HEK293 (cell line): ENCODE measurements at regions not wholly inside any gene's neighbourhood (a gene's known extent, or its start where the extent isn't known, plus 50 kb on each side); places are given as distances from the start of the nearest gene placed in this dataset.

Experiments
- CTCF ChIA-PET: fragments of 350-600 bp; formaldehyde crosslinking; extraction: SDS; loops from one replicate; lab custom pipeline; 2021; ENCODE audit warnings: antibody characterized with exemption; lab: Yijun Ruan, JAX
- POLR2A ChIA-PET: fragments of 300-600 bp; formaldehyde crosslinking; extraction: SDS; loops from one replicate; lab custom pipeline; 2020; ENCODE audit warnings: antibody characterized with exemption, inconsistent platforms; lab: Yijun Ruan, JAX
- H3K27ac ChIP-seq: fragments of 200-500 bp; sonication (Bioruptor generic); 2 replicates; pipeline ENCODE4 v1.5.1; 2014; ENCODE audit warnings: low read depth, low read length, control low read depth, inconsistent platforms; ENCODE audit errors: extremely low read depth
- H3K36me3 ChIP-seq, 2 experiments: fragments of 200-500 bp in 1 of 2; sonication (Bioruptor generic) in 1 of 2; 1 replicate in 1 of 2; 2 replicates in 1 of 2; pipeline ENCODE4 v1.5.1; 2014 to 2017; ENCODE audit warnings: inconsistent platforms in 2 of 2, low read length in 2 of 2; ENCODE audit not compliant: control insufficient read depth in 2 of 2, insufficient read depth in 1 of 2
- H3K4me1 ChIP-seq: fragments of 200-500 bp; sonication (Bioruptor generic); 2 replicates; pipeline ENCODE4 v1.5.1; 2014; ENCODE audit warnings: mild to moderate bottlenecking, low read length, inconsistent platforms; ENCODE audit not compliant: control insufficient read depth, insufficient read depth
- H3K4me3 ChIP-seq: 2 replicates; pipeline ENCODE4 v1.5.1; 2011; ENCODE audit warnings: low read depth, mild to moderate bottlenecking, control low read depth, low read length, moderate library complexity
- H3K9me3 ChIP-seq: fragments of 200-500 bp; sonication (Bioruptor generic); 2 replicates; pipeline ENCODE4 v1.5.1; 2014; ENCODE audit warnings: low read depth, low read length, inconsistent platforms; ENCODE audit not compliant: control insufficient read depth, insufficient read depth
- GLIS1 ChIP-seq: fragments of 450-650 bp; formaldehyde crosslinking; IDR thresholded peaks from 2 replicates; pipeline ENCODE4 v1.5.1; 2016; ENCODE audit warnings: missing biosample characterization, missing genetic modification characterization
- KLF10 ChIP-seq: fragments of 450-650 bp; IDR thresholded peaks from 2 replicates; pipeline ENCODE4 v1.5.1; 2018; ENCODE audit warnings: missing biosample characterization, mild to moderate bottlenecking, missing genetic modification characterization
- KLF9 ChIP-seq: fragments of 450-650 bp; formaldehyde crosslinking; IDR thresholded peaks from 2 replicates; pipeline ENCODE4 v1.5.1; 2016; ENCODE audit warnings: missing biosample characterization, missing genetic modification characterization, low read depth
- SCRT1 ChIP-seq: fragments of 450-650 bp; formaldehyde crosslinking; IDR thresholded peaks from 2 replicates; pipeline ENCODE4 v1.5.1; 2016; ENCODE audit warnings: missing biosample characterization, missing genetic modification characterization, borderline replicate concordance
- SP7 ChIP-seq: fragments of 450-650 bp; formaldehyde crosslinking; IDR thresholded peaks from 2 replicates; pipeline ENCODE4 v1.5.1; 2016; ENCODE audit warnings: missing biosample characterization, missing genetic modification characterization
- ZNF10 ChIP-seq: fragments of 450-650 bp; formaldehyde crosslinking; IDR thresholded peaks from 2 replicates; pipeline ENCODE4 v1.5.1; 2017; ENCODE audit warnings: missing biosample characterization, missing genetic modification characterization
- ZNF112 ChIP-seq: fragments of 450-650 bp; formaldehyde crosslinking; IDR thresholded peaks from 2 replicates; pipeline ENCODE4 v1.5.0; 2017; ENCODE audit warnings: missing biosample characterization, missing genetic modification characterization
- ZNF221 ChIP-seq: fragments of 450-650 bp; formaldehyde crosslinking; IDR thresholded peaks from 2 replicates; pipeline ENCODE4 v1.5.1; 2017; ENCODE audit warnings: missing biosample characterization, missing genetic modification characterization, borderline replicate concordance
- ZNF248 ChIP-seq: fragments of 450-650 bp; formaldehyde crosslinking; IDR thresholded peaks from 2 replicates; pipeline ENCODE4 v1.5.1; 2017; ENCODE audit warnings: missing biosample characterization, missing genetic modification characterization
- ZNF394 ChIP-seq: fragments of 450-650 bp; formaldehyde crosslinking; IDR thresholded peaks from 2 replicates; pipeline ENCODE4 v1.5.1; 2016; ENCODE audit warnings: missing biosample characterization, missing genetic modification characterization, mild to moderate bottlenecking, moderate library complexity, borderline replicate concordance
- ZNF473 ChIP-seq: fragments of 450-650 bp; formaldehyde crosslinking; IDR thresholded peaks from 2 replicates; pipeline ENCODE4 v1.5.1; 2017; ENCODE audit warnings: missing biosample characterization, missing genetic modification characterization
- ZNF48 ChIP-seq: fragments of 450-650 bp; formaldehyde crosslinking; IDR thresholded peaks from 2 replicates; pipeline ENCODE4 v1.5.1; 2016; ENCODE audit warnings: missing biosample characterization, missing genetic modification characterization
- ZNF558 ChIP-seq: fragments of 450-650 bp; formaldehyde crosslinking; IDR thresholded peaks from 2 replicates; pipeline ENCODE4 v1.5.1; 2016; ENCODE audit warnings: missing biosample characterization, missing genetic modification characterization
- ZNF561 ChIP-seq: fragments of 450-650 bp; IDR thresholded peaks from 2 replicates; pipeline ENCODE4 v1.5.1; 2018; ENCODE audit warnings: missing biosample characterization, missing genetic modification characterization, borderline replicate concordance
- ZNF585B ChIP-seq: fragments of 450-650 bp; formaldehyde crosslinking; IDR thresholded peaks from 2 replicates; pipeline ENCODE4 v1.5.1; 2016; ENCODE audit warnings: missing biosample characterization, missing genetic modification characterization
- ZNF629 ChIP-seq: fragments of 450-650 bp; formaldehyde crosslinking; IDR thresholded peaks from 2 replicates; pipeline ENCODE4 v1.5.1; 2017; ENCODE audit warnings: missing biosample characterization, missing genetic modification characterization
- ZNF654 ChIP-seq: fragments of 450-650 bp; formaldehyde crosslinking; IDR thresholded peaks from 2 replicates; pipeline ENCODE4 v1.5.1; 2016; ENCODE audit warnings: low read depth, missing biosample characterization, missing genetic modification characterization
- ZNF768 ChIP-seq: fragments of 450-650 bp; formaldehyde crosslinking; IDR thresholded peaks from 2 replicates; pipeline ENCODE4 v1.5.1; 2018; ENCODE audit warnings: missing biosample characterization, mild to moderate bottlenecking, missing genetic modification characterization
- ZNF777 ChIP-seq: fragments of 450-650 bp; formaldehyde crosslinking; IDR thresholded peaks from 2 replicates; pipeline ENCODE4 v1.5.1; 2017; ENCODE audit warnings: missing biosample characterization, missing genetic modification characterization, borderline replicate concordance
- TF ChIP-seq, protein P1 (sequence below): fragments of 450-650 bp; formaldehyde crosslinking; IDR thresholded peaks from 2 replicates; pipeline ENCODE4 v1.5.1; 2017; ENCODE audit warnings: missing biosample characterization, missing genetic modification characterization
- TF ChIP-seq, protein P2 (sequence below): fragments of 450-650 bp; formaldehyde crosslinking; IDR thresholded peaks from 2 replicates; pipeline ENCODE4 v1.5.1; 2016; ENCODE audit warnings: missing biosample characterization, missing genetic modification characterization, borderline replicate concordance
- TF ChIP-seq, protein P3 (sequence below): fragments of 450-650 bp; formaldehyde crosslinking; IDR thresholded peaks from 2 replicates; pipeline ENCODE4 v1.5.1; 2016; ENCODE audit warnings: missing biosample characterization, missing genetic modification characterization
- TF ChIP-seq, protein P4 (sequence below): fragments of 450-650 bp; formaldehyde crosslinking; IDR thresholded peaks from 2 replicates; pipeline ENCODE4 v1.5.1; 2017; ENCODE audit warnings: missing biosample characterization, missing genetic modification characterization
- TF ChIP-seq, protein P5 (sequence below): fragments of 450-650 bp; formaldehyde crosslinking; IDR thresholded peaks from 2 replicates; pipeline ENCODE4 v1.5.1; 2016; ENCODE audit warnings: missing biosample characterization, missing genetic modification characterization
- TF ChIP-seq, protein P6 (sequence below): fragments of 450-650 bp; formaldehyde crosslinking; IDR thresholded peaks from 2 replicates; pipeline ENCODE4 v1.5.1; 2017; ENCODE audit warnings: missing biosample characterization, missing genetic modification characterization

DNA sequence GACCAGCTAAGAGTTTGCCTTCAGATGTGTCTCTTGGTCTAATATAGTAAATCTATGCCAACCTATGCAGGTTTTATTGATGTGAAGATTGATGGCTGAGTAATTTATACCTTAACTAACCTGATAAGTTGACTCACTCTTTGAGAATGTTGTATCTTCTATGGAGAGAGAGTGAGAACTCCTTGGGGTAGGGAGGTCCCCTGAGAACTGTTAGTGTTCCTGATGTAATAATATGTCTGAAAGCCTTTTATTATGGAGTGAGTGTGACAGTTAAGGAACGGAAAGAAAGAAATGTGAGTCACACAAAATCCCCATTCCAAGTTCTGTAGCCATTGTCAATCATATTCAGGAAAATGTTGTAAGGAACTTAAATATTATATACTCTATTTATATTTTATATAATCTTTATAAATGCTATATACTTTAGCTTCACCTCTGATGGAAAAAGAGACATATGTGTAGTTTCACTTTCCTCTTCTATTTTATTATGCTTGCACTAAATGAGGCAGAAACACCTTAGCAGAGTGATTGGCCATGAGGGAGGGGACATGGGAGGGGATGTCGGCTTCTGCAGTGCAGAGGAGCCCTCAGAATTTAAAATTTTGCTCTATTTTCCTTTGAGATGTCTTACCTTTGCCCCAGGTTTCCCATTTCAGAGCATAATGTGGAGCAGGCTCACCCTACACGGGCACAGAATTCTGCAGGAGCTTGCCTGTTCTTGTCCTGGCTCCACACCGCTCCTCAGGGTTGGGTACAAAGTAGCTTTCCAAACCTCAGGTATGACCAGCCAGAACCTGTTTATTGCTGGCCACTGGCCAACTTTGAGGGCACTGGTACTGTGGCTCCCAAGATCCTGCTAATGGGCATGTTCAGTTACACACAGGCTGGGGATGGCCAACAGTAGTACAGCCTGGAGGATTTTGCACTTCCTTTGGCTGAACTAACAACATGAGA, 57.7 kb downstream of the ARF6 start:
- ChIA-PET POLR2A (interaction anchor here (0.6 kb wide), 1 partner anchor 765 kb away, joined by 3 read pairs; no protein-coding TSS in a partner anchor), CTCF (interaction anchor here (0.6 to 0.8 kb wide), 2 partner anchors 9 to 98 kb away, joined by 3 read pairs; partner anchors contain the start of gene NEMF)
- no peak overlapping the region for H3K27ac ChIP-seq
- H3K36me3 ChIP-seq: no peaks in the 10 kb centered on the region
- H3K4me3 ChIP-seq: no peak overlapping the region
- no peaks in the 10 kb centered on the region for H3K9me3 ChIP-seq
- peaks cover 26% of the 10 kb centered on the region for H3K4me1 ChIP-seq
- TF ChIP-seq ZNF629 (peak; percentile 44; the same call in 1 of the 2 replicates), ZNF585B (tag by site-specific recombination) (no peak), SP7 (tag by site-specific recombination) (peak; percentile 97), ZNF654 (tag by site-specific recombination) (no peak), KLF10 (tag by site-specific recombination) (peak; percentile 28; the same call in 1 of the 2 replicates), ZNF558 (tag by site-specific recombination) (no peak), ZNF10 (tag by site-specific recombination) (0 out of 2 replicates have a peak, but pooled peaks have one; percentile 14), ZNF768 (tag by site-specific recombination) (no peak), ZNF248 (no peak), SCRT1 (tag by site-specific recombination) (no peak), ZNF112 (tag by site-specific recombination) (no peak), ZNF394 (tag by site-specific recombination) (no peak), ZNF777 (tag by site-specific recombination) (no peak), KLF9 (tag by site-specific recombination) (no peak), ZNF473 (no peak), GLIS1 (tag by site-specific recombination) (0 out of 2 replicates have a peak, but pooled peaks have one; percentile 33), ZNF221 (tag by site-specific recombination) (no peak), ZNF561 (tag by site-specific recombination) (no peak), ZNF48 (no peak)
- TF ChIP-seq, protein P1, sequence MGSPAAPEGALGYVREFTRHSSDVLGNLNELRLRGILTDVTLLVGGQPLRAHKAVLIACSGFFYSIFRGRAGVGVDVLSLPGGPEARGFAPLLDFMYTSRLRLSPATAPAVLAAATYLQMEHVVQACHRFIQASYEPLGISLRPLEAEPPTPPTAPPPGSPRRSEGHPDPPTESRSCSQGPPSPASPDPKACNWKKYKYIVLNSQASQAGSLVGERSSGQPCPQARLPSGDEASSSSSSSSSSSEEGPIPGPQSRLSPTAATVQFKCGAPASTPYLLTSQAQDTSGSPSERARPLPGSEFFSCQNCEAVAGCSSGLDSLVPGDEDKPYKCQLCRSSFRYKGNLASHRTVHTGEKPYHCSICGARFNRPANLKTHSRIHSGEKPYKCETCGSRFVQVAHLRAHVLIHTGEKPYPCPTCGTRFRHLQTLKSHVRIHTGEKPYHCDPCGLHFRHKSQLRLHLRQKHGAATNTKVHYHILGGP (tag by site-specific recombination): no peak
- TF ChIP-seq, protein P2, sequence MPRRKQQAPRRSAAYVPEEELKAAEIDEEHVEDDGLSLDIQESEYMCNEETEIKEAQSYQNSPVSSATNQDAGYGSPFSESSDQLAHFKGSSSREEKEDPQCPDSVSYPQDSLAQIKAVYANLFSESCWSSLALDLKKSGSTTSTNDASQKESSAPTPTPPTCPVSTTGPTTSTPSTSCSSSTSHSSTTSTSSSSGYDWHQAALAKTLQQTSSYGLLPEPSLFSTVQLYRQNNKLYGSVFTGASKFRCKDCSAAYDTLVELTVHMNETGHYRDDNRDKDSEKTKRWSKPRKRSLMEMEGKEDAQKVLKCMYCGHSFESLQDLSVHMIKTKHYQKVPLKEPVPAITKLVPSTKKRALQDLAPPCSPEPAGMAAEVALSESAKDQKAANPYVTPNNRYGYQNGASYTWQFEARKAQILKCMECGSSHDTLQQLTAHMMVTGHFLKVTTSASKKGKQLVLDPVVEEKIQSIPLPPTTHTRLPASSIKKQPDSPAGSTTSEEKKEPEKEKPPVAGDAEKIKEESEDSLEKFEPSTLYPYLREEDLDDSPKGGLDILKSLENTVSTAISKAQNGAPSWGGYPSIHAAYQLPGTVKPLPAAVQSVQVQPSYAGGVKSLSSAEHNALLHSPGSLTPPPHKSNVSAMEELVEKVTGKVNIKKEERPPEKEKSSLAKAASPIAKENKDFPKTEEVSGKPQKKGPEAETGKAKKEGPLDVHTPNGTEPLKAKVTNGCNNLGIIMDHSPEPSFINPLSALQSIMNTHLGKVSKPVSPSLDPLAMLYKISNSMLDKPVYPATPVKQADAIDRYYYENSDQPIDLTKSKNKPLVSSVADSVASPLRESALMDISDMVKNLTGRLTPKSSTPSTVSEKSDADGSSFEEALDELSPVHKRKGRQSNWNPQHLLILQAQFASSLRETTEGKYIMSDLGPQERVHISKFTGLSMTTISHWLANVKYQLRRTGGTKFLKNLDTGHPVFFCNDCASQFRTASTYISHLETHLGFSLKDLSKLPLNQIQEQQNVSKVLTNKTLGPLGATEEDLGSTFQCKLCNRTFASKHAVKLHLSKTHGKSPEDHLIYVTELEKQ: 0 out of 2 replicates have a peak, but pooled peaks have one; percentile 30
- TF ChIP-seq, protein P3, sequence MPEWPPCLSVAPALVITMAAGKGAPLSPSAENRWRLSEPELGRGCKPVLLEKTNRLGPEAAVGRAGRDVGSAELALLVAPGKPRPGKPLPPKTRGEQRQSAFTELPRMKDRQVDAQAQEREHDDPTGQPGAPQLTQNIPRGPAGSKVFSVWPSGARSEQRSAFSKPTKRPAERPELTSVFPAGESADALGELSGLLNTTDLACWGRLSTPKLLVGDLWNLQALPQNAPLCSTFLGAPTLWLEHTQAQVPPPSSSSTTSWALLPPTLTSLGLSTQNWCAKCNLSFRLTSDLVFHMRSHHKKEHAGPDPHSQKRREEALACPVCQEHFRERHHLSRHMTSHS (tag by site-specific recombination): no peak
- TF ChIP-seq, protein P4, sequence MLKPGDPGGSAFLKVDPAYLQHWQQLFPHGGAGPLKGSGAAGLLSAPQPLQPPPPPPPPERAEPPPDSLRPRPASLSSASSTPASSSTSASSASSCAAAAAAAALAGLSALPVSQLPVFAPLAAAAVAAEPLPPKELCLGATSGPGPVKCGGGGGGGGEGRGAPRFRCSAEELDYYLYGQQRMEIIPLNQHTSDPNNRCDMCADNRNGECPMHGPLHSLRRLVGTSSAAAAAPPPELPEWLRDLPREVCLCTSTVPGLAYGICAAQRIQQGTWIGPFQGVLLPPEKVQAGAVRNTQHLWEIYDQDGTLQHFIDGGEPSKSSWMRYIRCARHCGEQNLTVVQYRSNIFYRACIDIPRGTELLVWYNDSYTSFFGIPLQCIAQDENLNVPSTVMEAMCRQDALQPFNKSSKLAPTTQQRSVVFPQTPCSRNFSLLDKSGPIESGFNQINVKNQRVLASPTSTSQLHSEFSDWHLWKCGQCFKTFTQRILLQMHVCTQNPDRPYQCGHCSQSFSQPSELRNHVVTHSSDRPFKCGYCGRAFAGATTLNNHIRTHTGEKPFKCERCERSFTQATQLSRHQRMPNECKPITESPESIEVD: peak; percentile 54
- TF ChIP-seq, protein P5, sequence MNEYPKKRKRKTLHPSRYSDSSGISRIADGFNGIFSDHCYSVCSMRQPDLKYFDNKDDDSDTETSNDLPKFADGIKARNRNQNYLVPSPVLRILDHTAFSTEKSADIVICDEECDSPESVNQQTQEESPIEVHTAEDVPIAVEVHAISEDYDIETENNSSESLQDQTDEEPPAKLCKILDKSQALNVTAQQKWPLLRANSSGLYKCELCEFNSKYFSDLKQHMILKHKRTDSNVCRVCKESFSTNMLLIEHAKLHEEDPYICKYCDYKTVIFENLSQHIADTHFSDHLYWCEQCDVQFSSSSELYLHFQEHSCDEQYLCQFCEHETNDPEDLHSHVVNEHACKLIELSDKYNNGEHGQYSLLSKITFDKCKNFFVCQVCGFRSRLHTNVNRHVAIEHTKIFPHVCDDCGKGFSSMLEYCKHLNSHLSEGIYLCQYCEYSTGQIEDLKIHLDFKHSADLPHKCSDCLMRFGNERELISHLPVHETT (tag by site-specific recombination): no peak
- TF ChIP-seq, protein P6, sequence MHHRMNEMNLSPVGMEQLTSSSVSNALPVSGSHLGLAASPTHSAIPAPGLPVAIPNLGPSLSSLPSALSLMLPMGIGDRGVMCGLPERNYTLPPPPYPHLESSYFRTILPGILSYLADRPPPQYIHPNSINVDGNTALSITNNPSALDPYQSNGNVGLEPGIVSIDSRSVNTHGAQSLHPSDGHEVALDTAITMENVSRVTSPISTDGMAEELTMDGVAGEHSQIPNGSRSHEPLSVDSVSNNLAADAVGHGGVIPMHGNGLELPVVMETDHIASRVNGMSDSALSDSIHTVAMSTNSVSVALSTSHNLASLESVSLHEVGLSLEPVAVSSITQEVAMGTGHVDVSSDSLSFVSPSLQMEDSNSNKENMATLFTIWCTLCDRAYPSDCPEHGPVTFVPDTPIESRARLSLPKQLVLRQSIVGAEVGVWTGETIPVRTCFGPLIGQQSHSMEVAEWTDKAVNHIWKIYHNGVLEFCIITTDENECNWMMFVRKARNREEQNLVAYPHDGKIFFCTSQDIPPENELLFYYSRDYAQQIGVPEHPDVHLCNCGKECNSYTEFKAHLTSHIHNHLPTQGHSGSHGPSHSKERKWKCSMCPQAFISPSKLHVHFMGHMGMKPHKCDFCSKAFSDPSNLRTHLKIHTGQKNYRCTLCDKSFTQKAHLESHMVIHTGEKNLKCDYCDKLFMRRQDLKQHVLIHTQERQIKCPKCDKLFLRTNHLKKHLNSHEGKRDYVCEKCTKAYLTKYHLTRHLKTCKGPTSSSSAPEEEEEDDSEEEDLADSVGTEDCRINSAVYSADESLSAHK (tag by site-specific recombination): no peak
